Right kidney (tissue), 1 donor: ENCODE measurements at regions not wholly inside any gene's neighbourhood (a gene's known extent, or its start where the extent isn't known, plus 50 kb on each side); places are given as distances from the start of the nearest gene placed in this dataset.

ENCODE experiments used
- DNase-seq: peaks from one replicate; pipeline ENCODE4 v3.0.0-alpha.2; 2016

- DNase-seq = no peak
These were observed 56.0 kb upstream of the CTTNBP2 start for GRCh38 chr7:117929237-117929636.

GRCh38 chr7:117931314-117931713 lies 58.1 kb upstream of the CTTNBP2 start:
- no peak for DNase-seq

GRCh38 chr7:117937049-117937752 lies 64.0 kb upstream of the CTTNBP2 start:
- no peak for DNase-seq

- DNase-seq = no peak
These were observed 64.7 kb upstream of the CTTNBP2 start for GRCh38 chr7:117937753-117938483.

- DNase-seq = no peak
These were observed 68.0 kb upstream of the CTTNBP2 start for GRCh38 chr7:117941138-117941810.

GRCh38 chr7:117942780-117943179 lies 69.5 kb upstream of the CTTNBP2 start:
- DNase-seq = no peak

- DNase-seq = no peak
These were observed 71.6 kb upstream of the CTTNBP2 start for GRCh38 chr7:117944886-117945285.

GRCh38 chr7:117946151-117946633 lies 73.0 kb upstream of the CTTNBP2 start:
- DNase-seq = no peak

GRCh38 chr7:117949232-117949631 lies 76.0 kb upstream of the CTTNBP2 start:
- no peak for DNase-seq

- DNase-seq = no peak
These were observed 77.5 kb upstream of the CTTNBP2 start for GRCh38 chr7:117950601-117951260.

GRCh38 chr7:117951285-117951684 lies 78.0 kb upstream of the CTTNBP2 start:
- DNase-seq = no peak

- no peak for DNase-seq
These were observed 78.5 kb upstream of the CTTNBP2 start for GRCh38 chr7:117951691-117952280.

GRCh38 chr7:117955046-117955445 lies 81.8 kb upstream of the CTTNBP2 start:
- DNase-seq = no peak

- DNase-seq = no peak
These were observed 87.1 kb upstream of the CTTNBP2 start for GRCh38 chr7:117960351-117960750.

GRCh38 chr7:117961235-117961634 lies 88.0 kb upstream of the CTTNBP2 start:
- DNase-seq = no peak

- DNase-seq = no peak
These were observed 89.2 kb upstream of the CTTNBP2 start for GRCh38 chr7:117962366-117962994.

- no peak for DNase-seq
These were observed 90.3 kb upstream of the CTTNBP2 start for GRCh38 chr7:117963264-117964197.

GRCh38 chr7:117970801-117971200 lies 97.6 kb upstream of the CTTNBP2 start:
- DNase-seq = no peak

GRCh38 chr7:117971556-117972244 lies 98.5 kb upstream of the CTTNBP2 start:
- no peak for DNase-seq

GRCh38 chr7:117972606-117973005 lies 99.4 kb upstream of the CTTNBP2 start:
- no peak for DNase-seq
